H1 (cell line): ENCODE measurements at regions not wholly inside any gene's neighbourhood (a gene's known extent, or its start where the extent isn't known, plus 50 kb on each side); places are given as distances from the start of the nearest gene placed in this dataset.

Experiments used
- CTCF ChIA-PET: fragments of 300-600 bp; sonication (Branson Sonifier 250); formaldehyde crosslinking; loops from one replicate; lab custom pipeline; 2021; ENCODE audit not compliant: partially characterized antibody; lab: Charles Lee
- POLR2A ChIA-PET: fragments of 300-600 bp; sonication (Branson Sonifier 250); formaldehyde crosslinking; loops from one replicate; lab custom pipeline; 2021; ENCODE audit warnings: inconsistent platforms; ENCODE audit not compliant: partially characterized antibody; lab: Charles Lee
- DNase-seq, 2 experiments: peaks; one replicate each; pipeline versions ENCODE4 v3.0.0 to v3.0.0-alpha.2; 2010 to 2022; ENCODE audit warnings: low spot score in 2 of 2, low read depth in 1 of 2, mixed read lengths in 1 of 2
- FAIRE-seq: peaks from 2 replicates; lab custom pipeline; 2011; peaks lifted over from hg19 to GRCh38; lab: Jason Lieb, UNC
- H2AFZ ChIP-seq: 2 replicates; pipeline ENCODE4 v1.8.1; 2012; ENCODE audit warnings: low read length, inconsistent platforms
- H2AK5ac ChIP-seq: 2 replicates; pipeline ENCODE4 v1.6.1; 2013; ENCODE audit warnings: low read depth, low read length
- H2BK120ac ChIP-seq: replicated peaks from 2 replicates; pipeline ENCODE3; 2013; ENCODE audit warnings: low read depth, low read length, inconsistent platforms
- H2BK12ac ChIP-seq: 2 replicates; pipeline ENCODE4 v1.6.1; 2013; ENCODE audit warnings: low read depth, low read length
- H2BK15ac ChIP-seq: 2 replicates; pipeline ENCODE4 v1.6.1; 2013; ENCODE audit warnings: low read length
- H2BK20ac ChIP-seq: 2 replicates; pipeline ENCODE4 v1.6.1; 2013; ENCODE audit warnings: low read length
- H2BK5ac ChIP-seq: 2 replicates; pipeline ENCODE4 v1.6.1; 2013; ENCODE audit warnings: low read depth, low read length
- H3K14ac ChIP-seq: 2 replicates; pipeline ENCODE4 v1.6.1; 2013; ENCODE audit warnings: inconsistent platforms; ENCODE audit not compliant: insufficient read length
- H3K18ac ChIP-seq: 2 replicates; pipeline ENCODE4 v1.6.1; 2013; ENCODE audit warnings: low read length; ENCODE audit errors: extremely low read depth
- H3K23ac ChIP-seq: 2 replicates; pipeline ENCODE4 v1.6.1; 2013; ENCODE audit warnings: inconsistent platforms; ENCODE audit not compliant: insufficient read length
- H3K23me2 ChIP-seq: 2 replicates; pipeline ENCODE4 v1.6.1; 2013; ENCODE audit warnings: low read depth, low read length
- H3K27ac ChIP-seq: 2 replicates; pipeline ENCODE4 v1.6.1; 2011; ENCODE audit warnings: low read depth, low read length, inconsistent platforms
- H3K27me3 ChIP-seq, 4 experiments: replicated peaks in 1 of 4; 1 replicate in 1 of 4; 2 replicates in 3 of 4; pipeline versions ENCODE4 v1.6.1 to v1.8.1; 2011 to 2013; ENCODE audit warnings: low read length in 3 of 4, mild to moderate bottlenecking in 3 of 4, inconsistent platforms in 2 of 4, mixed read lengths in 2 of 4, moderate library complexity in 1 of 4; ENCODE audit not compliant: control insufficient read depth in 3 of 4, insufficient read depth in 3 of 4; ENCODE audit errors: extremely low read depth in 1 of 4
- H3K36me3 ChIP-seq, 4 experiments: 2 replicates each; pipeline versions ENCODE4 v1.6.1 to v1.8.1; 2011 to 2013; ENCODE audit warnings: mild to moderate bottlenecking in 4 of 4, low read length in 3 of 4, moderate library complexity in 2 of 4, control low read depth in 1 of 4, inconsistent platforms in 1 of 4; ENCODE audit not compliant: insufficient read depth in 4 of 4, control insufficient read depth in 2 of 4
- H3K4ac ChIP-seq: replicated peaks from 2 replicates; pipeline ENCODE3; 2013; ENCODE audit warnings: low read length, low read depth, mixed read lengths, inconsistent platforms; ENCODE audit not compliant: insufficient read length
- H3K4me1 ChIP-seq, 4 experiments: replicated peaks in 1 of 4; 1 replicate in 1 of 4; 2 replicates in 3 of 4; pipeline versions ENCODE4 v1.6.1 to v1.8.1; 2011 to 2013; ENCODE audit warnings: low read length in 3 of 4, inconsistent platforms in 2 of 4, mixed read lengths in 1 of 4; ENCODE audit not compliant: insufficient read depth in 4 of 4, control insufficient read depth in 3 of 4
- H3K4me2 ChIP-seq, 2 experiments: 2 replicates each; pipeline versions ENCODE4 v1.6.1 to v1.8.1; 2011 to 2013; ENCODE audit warnings: low read depth in 2 of 2, low read length in 2 of 2, control low read depth in 1 of 2, inconsistent platforms in 1 of 2, mild to moderate bottlenecking in 1 of 2; ENCODE audit not compliant: insufficient read depth in 1 of 2
- H3K4me3 ChIP-seq, 4 experiments: fragments of 200-600, 300-600 bp in 1 of 4; sonication (generic), shearing (Covaris generic), sonication (Bioruptor Twin) in 1 of 4; 2 replicates each; pipeline versions ENCODE4 v1.5.1 to v1.8.1; 2011 to 2016; ENCODE audit warnings: low read length in 4 of 4, low read depth in 3 of 4, control low read depth in 2 of 4, inconsistent platforms in 2 of 4, mild to moderate bottlenecking in 2 of 4, mixed read lengths in 1 of 4, moderate library complexity in 1 of 4; ENCODE audit not compliant: insufficient read depth in 2 of 4; ENCODE audit errors: extremely low read depth in 1 of 4
- H3K56ac ChIP-seq: replicated peaks from 2 replicates; pipeline ENCODE3; 2013; ENCODE audit warnings: low read depth, mild to moderate bottlenecking, mixed read lengths, low read length, inconsistent platforms; ENCODE audit not compliant: insufficient read length
- H3K79me1 ChIP-seq: 2 replicates; pipeline ENCODE4 v1.6.1; 2013; ENCODE audit warnings: low read depth, low read length, control low read depth
- H3K79me2 ChIP-seq, 2 experiments: 2 replicates each; pipeline versions ENCODE4 v1.6.1 to v1.8.1; 2012 to 2013; ENCODE audit warnings: low read length in 2 of 2, mild to moderate bottlenecking in 2 of 2, inconsistent platforms in 1 of 2; ENCODE audit not compliant: insufficient read depth in 2 of 2, control insufficient read depth in 1 of 2
- H3K9ac ChIP-seq, 4 experiments: replicated peaks in 1 of 4; 1 replicate in 1 of 4; 2 replicates in 3 of 4; pipeline versions ENCODE4 v1.6.1 to v1.8.1; 2011 to 2013; ENCODE audit warnings: low read depth in 3 of 4, low read length in 3 of 4, control low read depth in 2 of 4, mild to moderate bottlenecking in 2 of 4, moderate library complexity in 2 of 4, inconsistent platforms in 1 of 4; ENCODE audit errors: extremely low read depth in 1 of 4
- H3K9me3 ChIP-seq, 2 experiments: 2 replicates each; pipeline versions ENCODE4 v1.6.1 to v1.8.1; 2012 to 2013; ENCODE audit warnings: mild to moderate bottlenecking in 2 of 2, moderate library complexity in 2 of 2, control low read depth in 1 of 2, inconsistent platforms in 1 of 2, low read depth in 1 of 2, low read length in 1 of 2, mixed read lengths in 1 of 2; ENCODE audit not compliant: insufficient read depth in 2 of 2
- H4K20me1 ChIP-seq, 2 experiments: replicated peaks in 1 of 2; 2 replicates each; pipeline versions ENCODE3 to v1.8.1; 2011 to 2013; ENCODE audit warnings: inconsistent platforms in 2 of 2, low read length in 2 of 2, mild to moderate bottlenecking in 1 of 2; ENCODE audit not compliant: insufficient read depth in 2 of 2, control insufficient read depth in 1 of 2
- H4K5ac ChIP-seq: 2 replicates; pipeline ENCODE4 v1.6.1; 2013; ENCODE audit warnings: low read length, low read depth, mixed read lengths, inconsistent platforms; ENCODE audit not compliant: insufficient read length
- H4K8ac ChIP-seq: 2 replicates; pipeline ENCODE4 v1.8.0; 2013; ENCODE audit warnings: mild to moderate bottlenecking, moderate library complexity, low read length, inconsistent platforms; ENCODE audit not compliant: insufficient read depth; ENCODE audit errors: extremely low read depth
- H4K91ac ChIP-seq: replicated peaks from 2 replicates; pipeline ENCODE3; 2013; ENCODE audit warnings: low read length, mixed read lengths, inconsistent platforms; ENCODE audit not compliant: insufficient read length
- CEBPB ChIP-seq: IDR thresholded peaks from 2 replicates; pipeline ENCODE4 v1.6.1; 2012; ENCODE audit warnings: low read depth, low read length
- KDM4A ChIP-seq: IDR thresholded peaks from one replicate; pipeline ENCODE4 v1.7.1; 2012; ENCODE audit warnings: low read depth, mild to moderate bottlenecking, moderate library complexity, low read length, inconsistent platforms; ENCODE audit not compliant: severe bottlenecking
- RBBP5 ChIP-seq: IDR thresholded peaks from 2 replicates; pipeline ENCODE4 v1.7.1; 2012; ENCODE audit warnings: low read depth, mild to moderate bottlenecking, inconsistent platforms, low read length, moderate library complexity, borderline replicate concordance
- WGBS, 2 experiments: shearing (Covaris generic) in 1 of 2; methylation state at CpG; one replicate each; pipeline versions ENCODE4 v1.1.6 to v1.1.7; 2013 to 2015; ENCODE audit warnings: low lambda C conversion rate in 2 of 2, mixed read lengths in 2 of 2, inconsistent platforms in 1 of 2, low coverage in 1 of 2, missing lambda C conversion rate in 1 of 2; ENCODE audit not compliant: insufficient replicate concordance in 2 of 2, insufficient coverage in 1 of 2, insufficient read length in 1 of 2; ENCODE audit errors: extremely low coverage in 1 of 2, missing lambda C conversion rate in 1 of 2; 5-methylcytosine and 5-hydroxymethylcytosine counted together
- TF ChIP-seq, protein P1 (sequence below): IDR thresholded peaks from 2 replicates; pipeline ENCODE4 v1.6.1; 2012; ENCODE audit warnings: low read length, inconsistent platforms

DNA sequence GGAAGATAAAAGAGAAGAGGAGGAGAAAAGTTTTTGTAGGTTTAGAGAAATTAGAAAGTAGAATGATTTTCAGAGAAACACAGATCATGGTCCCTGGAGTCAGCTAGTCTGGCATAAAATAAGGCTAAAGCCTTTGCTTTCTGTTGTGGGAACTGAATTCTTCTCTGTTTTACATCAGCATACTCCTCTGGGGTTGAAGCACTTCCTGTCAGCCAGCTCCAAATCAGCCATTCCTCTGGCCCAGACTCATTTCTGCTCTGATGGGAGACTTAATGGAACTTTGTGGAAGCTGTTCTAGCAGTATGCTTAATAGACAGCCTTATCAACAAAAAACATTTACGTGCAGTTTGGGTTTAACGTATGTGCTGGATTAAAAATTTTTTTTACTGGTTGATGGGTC is 143.2 kb downstream of the HMHB1 start:
- Histone ChIP-seq H3K36me3 (no peaks in the 10 kb centered on the region), H4K91ac (no peak overlapping the region), H3K56ac (no peak overlapping the region), H3K4me3 (no peak overlapping the region), H3K23me2 (no peaks in the 10 kb centered on the region), H2BK20ac (no peak overlapping the region), H2AK5ac (no peak overlapping the region), H2BK12ac (no peak overlapping the region), H3K14ac (no peak overlapping the region), H2BK15ac (no peak overlapping the region)
- DNase-seq, result no peak
- TF ChIP-seq KDM4A, result no peak
- TF ChIP-seq RBBP5, result no peak
- TF ChIP-seq, protein P1, sequence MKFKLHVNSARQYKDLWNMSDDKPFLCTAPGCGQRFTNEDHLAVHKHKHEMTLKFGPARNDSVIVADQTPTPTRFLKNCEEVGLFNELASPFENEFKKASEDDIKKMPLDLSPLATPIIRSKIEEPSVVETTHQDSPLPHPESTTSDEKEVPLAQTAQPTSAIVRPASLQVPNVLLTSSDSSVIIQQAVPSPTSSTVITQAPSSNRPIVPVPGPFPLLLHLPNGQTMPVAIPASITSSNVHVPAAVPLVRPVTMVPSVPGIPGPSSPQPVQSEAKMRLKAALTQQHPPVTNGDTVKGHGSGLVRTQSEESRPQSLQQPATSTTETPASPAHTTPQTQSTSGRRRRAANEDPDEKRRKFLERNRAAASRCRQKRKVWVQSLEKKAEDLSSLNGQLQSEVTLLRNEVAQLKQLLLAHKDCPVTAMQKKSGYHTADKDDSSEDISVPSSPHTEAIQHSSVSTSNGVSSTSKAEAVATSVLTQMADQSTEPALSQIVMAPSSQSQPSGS, result no peak
- TF ChIP-seq CEBPB, result no peak
- TF ChIP-seq, all 59 proteins: peak for 0
- Histone ChIP-seq H3K4ac (no peak overlapping the region), H3K4me1 (no peaks in the 10 kb centered on the region), H3K27me3 (no peaks in the 10 kb centered on the region), H4K8ac (no peak overlapping the region), H3K9me3 (no peaks in the 10 kb centered on the region), H3K9ac (no peak overlapping the region), H3K23ac (no peak overlapping the region), H3K4me2 (no peak overlapping the region), H3K18ac (no peak overlapping the region), H3K79me2 (no peaks in the 10 kb centered on the region), H4K20me1 (no peaks in the 10 kb centered on the region), H2AFZ (no peak overlapping the region), H3K79me1 (no peaks in the 10 kb centered on the region), H4K5ac (no peak overlapping the region), H2BK120ac (no peak overlapping the region), H2BK5ac (no peak overlapping the region), H3K27ac (no peak overlapping the region)
- ChIA-PET POLR2A (no interaction called here), CTCF (interaction anchor here (0.8 kb wide), 1 partner anchor 188 kb away, joined by 3 read pairs; no protein-coding TSS in a partner anchor)
- WGBS, 2 experiments, result 98% methylated on average over 2 of the region's 2 CpGs; no CpG with 5 or more reads in 1 of the 2 experiments
- FAIRE-seq, result no peak
